Esophagus muscularis mucosa (tissue), 4 donors: ENCODE measurements at regions not wholly inside any gene's neighbourhood (a gene's known extent, or its start where the extent isn't known, plus 50 kb on each side); places are given as distances from the start of the nearest gene placed in this dataset.
A peak's percentile ranks its signal among the peaks of the same experiment; 100 is the strongest.

Experiments used
- CTCF ChIP-seq, 3 experiments: fragments of 200-600 bp in 2 of 3; fragments of 450-650 bp in 1 of 3; sonication (generic) in 2 of 3; IDR thresholded peaks; one replicate each; pipeline ENCODE4 v1.5.1; 2017 to 2019; ENCODE audit warnings: antibody characterized with exemption in 3 of 3, mild to moderate bottlenecking in 2 of 3, moderate library complexity in 1 of 3
- EP300 ChIP-seq: sonication (generic); formaldehyde crosslinking; IDR thresholded peaks from one replicate; pipeline ENCODE4 v1.6.1; 2017; ENCODE audit warnings: antibody characterized with exemption
- POLR2A ChIP-seq: fragments of 450-650 bp; IDR thresholded peaks from one replicate; pipeline ENCODE4 v1.6.1; 2017; ENCODE audit warnings: antibody characterized with exemption, moderate library complexity, mild to moderate bottlenecking, low read depth
- POLR2AphosphoS5 ChIP-seq, 2 donors: sonication (generic); formaldehyde crosslinking; IDR thresholded peaks; one replicate each; pipeline ENCODE4 v1.6.1; 2017; ENCODE audit warnings: antibody characterized with exemption in 2 of 2

GRCh38 chr7:117993377-117994003, 120.2 kb upstream of the CTTNBP2 start:
- TF ChIP-seq POLR2A (no peak), CTCF (IDR thresholded peaks at IDR 0.05) (peak in 1 of 3 experiments; percentile 41), POLR2AphosphoS5 (IDR thresholded peaks at IDR 0.05) (no peak), EP300 (no peak)
